Liver (tissue), 3 donors: ENCODE measurements at regions not wholly inside any gene's neighbourhood (a gene's known extent, or its start where the extent isn't known, plus 50 kb on each side); places are given as distances from the start of the nearest gene placed in this dataset.

Experiments
- ATF3 ChIP-seq: IDR thresholded peaks from 2 replicates; pipeline ENCODE4 v1.6.1; 2016; ENCODE audit warnings: antibody characterized with exemption
- CTCF ChIP-seq: fragments of 150-350 bp; IDR thresholded peaks from 2 replicates; pipeline ENCODE4 v1.5.1; 2017; ENCODE audit warnings: improper control_type of control experiment, low read depth, low read length; ENCODE audit not compliant: missing input control
- GABPA ChIP-seq, 2 donors: IDR thresholded peaks in 1 of 2; conservative IDR thresholded peaks in 1 of 2; 2 replicates each; pipeline ENCODE4 v1.6.1; 2016; ENCODE audit warnings: antibody characterized with exemption in 2 of 2, mild to moderate bottlenecking in 1 of 2, moderate library complexity in 1 of 2
- MAX ChIP-seq: IDR thresholded peaks from 2 replicates; pipeline ENCODE4 v1.6.1; 2016; ENCODE audit warnings: antibody characterized with exemption
- REST ChIP-seq: IDR thresholded peaks from 2 replicates; pipeline ENCODE4 v1.6.1; 2016; ENCODE audit warnings: antibody characterized with exemption, mild to moderate bottlenecking
- SP1 ChIP-seq: IDR thresholded peaks from 2 replicates; pipeline ENCODE4 v1.6.1; 2018; ENCODE audit warnings: antibody characterized with exemption, mild to moderate bottlenecking
- TAF1 ChIP-seq: conservative IDR thresholded peaks from 2 replicates; pipeline ENCODE4 v1.6.1; 2016; ENCODE audit warnings: antibody characterized with exemption, mild to moderate bottlenecking
- YY1 ChIP-seq: IDR thresholded peaks from 2 replicates; pipeline ENCODE4 v1.6.1; 2016; ENCODE audit warnings: antibody characterized with exemption, mild to moderate bottlenecking
- ZBTB33 ChIP-seq: IDR thresholded peaks from 2 replicates; pipeline ENCODE4 v1.6.1; 2016; ENCODE audit warnings: antibody characterized with exemption
- donor health status: healthy.
- donor health status: healthy.

GRCh38 chr2:82825410-82826090, 1633.5 kb downstream of the SUCLG1 start:
- TF ChIP-seq SP1 (no peak), CTCF (no peak), ATF3 (no peak), YY1 (no peak), REST (no peak), TAF1 (no peak), GABPA (IDR thresholded peaks at IDR 0.05 in 1 of 2, conservative IDR thresholded peaks at IDR 0.05 in 1 of 2) (no peak), MAX (no peak), ZBTB33 (no peak)
